ENCODE measurements at regions not wholly inside any gene's neighbourhood (a gene's known extent, or its start where the extent isn't known, plus 50 kb on each side); places are given as distances from the start of the nearest gene placed in this dataset.
"Not testable (repeated sequence)": the region's sequence is repeated elsewhere in the genome, so short reads cannot be mapped to it uniquely, and the experiment has no call there.

GRCh38 chr4:29708473-29708872 is 1011.7 kb upstream of the PCDH7 start:
- no peak for DNase-seq (ENCODE audit: low spot score)

- DNase-seq (ENCODE audit: low spot score) = no peak
Observed at GRCh38 chr4:29710519-29710918, 1009.6 kb upstream of the PCDH7 start.

DNA sequence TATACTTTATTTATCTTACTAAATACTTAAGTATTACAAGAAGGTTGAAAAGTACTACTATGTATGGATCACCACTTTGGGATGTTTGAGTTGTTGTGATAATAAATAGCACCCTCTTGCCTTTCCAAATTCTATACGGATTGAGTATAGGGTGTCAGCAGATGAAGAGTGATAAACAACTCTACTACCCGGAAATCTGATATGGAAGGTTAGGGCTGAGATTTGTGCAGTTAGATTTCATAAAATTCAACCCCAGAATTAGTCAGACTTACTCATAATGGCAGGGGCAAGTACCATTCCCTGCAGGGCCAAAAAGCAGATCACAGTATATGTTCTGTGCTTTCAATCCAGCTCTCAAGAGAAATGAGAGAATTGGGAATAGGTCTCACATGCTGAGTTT is 1008.9 kb upstream of the PCDH7 start:
- no peak for DNase-seq (ENCODE audit: low spot score)

GRCh38 chr4:29717287-29718057 is 1002.7 kb upstream of the PCDH7 start:
- DNase-seq (ENCODE audit: low spot score) = no peak

DNA sequence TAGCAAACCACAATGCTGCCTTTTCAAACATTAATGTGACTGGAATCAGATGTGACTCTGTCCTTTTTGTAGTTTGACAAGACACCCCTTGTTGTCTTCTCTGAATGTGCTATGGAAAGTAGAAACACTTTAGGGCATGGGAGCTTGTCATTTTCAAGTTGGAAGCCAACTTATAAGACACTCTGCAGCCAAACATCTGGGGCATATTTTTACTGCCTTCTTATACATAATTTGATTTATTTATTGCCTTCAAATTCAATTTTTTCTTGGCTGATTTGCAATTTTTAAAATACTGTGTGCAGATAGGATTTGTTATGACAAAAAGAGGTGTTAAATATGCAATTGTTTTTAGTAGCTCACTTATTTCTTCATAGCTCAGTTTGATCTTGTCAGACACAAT is 1002.0 kb upstream of the PCDH7 start:
- DNase-seq (ENCODE audit: low spot score) = no peak

- no peak for DNase-seq (ENCODE audit: low spot score)
Observed at GRCh38 chr4:29722253-29722652, 997.9 kb upstream of the PCDH7 start.

DNA sequence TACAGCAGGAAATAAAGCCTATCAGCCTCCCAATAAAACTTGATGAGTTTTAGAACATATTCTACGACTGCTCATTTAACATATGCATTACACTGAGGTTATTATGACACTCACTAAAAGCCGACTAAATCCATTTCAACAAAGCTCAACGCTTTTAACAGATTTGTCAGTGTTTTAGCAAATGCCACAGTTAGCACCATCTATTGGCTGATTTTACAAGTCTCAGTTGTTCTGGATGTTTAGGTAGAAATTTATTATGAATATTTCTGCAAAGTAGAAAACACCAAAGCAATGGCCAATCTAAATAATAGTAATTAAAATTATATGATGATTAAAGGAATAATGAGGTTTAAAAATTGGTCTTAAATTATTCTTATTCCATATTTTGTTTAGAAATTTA is 993.2 kb upstream of the PCDH7 start:
- no peak for DNase-seq (ENCODE audit: low spot score)

- no peak for DNase-seq (ENCODE audit: low spot score)
Observed at GRCh38 chr4:29734343-29735213, 985.6 kb upstream of the PCDH7 start.

DNA sequence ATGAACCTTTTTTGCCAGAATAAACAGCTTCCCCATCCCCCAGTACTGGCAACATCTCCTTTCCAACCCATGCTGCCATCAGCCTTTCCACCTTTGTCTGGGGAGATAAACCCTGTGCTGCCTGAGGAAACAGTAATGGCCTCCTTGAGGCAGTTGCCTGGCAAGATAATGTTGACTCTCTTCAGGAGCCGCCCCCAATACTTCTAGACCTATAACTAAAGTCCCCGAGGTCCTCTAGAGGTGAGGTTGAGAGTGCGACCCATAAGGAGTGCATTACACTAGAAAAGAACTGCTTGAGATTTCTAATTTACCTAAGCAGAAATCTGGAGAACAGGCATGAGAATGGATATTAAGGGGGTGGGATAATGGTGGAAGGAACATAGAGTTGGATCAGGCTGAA is 963.2 kb upstream of the PCDH7 start:
- DNase-seq (ENCODE audit: low spot score) = no peak

DNA sequence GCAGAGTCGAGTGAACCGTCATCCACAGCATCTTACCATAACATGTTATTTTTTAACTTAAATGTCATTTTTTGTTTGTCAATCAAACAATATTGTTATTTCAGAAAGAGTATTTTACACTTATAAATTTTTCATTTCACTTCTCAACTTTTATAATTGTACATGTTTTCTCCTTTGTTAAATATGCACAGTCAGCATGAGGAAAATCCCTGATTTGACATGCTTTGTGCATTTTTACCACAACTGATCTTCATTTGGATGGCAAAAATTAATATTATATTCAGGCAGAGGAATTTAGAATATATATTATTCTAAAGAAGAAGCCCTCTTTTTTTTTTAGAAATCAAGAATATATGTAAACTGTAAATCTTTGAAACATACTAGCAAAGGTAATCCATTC is 958.0 kb upstream of the PCDH7 start:
- DNase-seq (ENCODE audit: low spot score) = no peak

DNA sequence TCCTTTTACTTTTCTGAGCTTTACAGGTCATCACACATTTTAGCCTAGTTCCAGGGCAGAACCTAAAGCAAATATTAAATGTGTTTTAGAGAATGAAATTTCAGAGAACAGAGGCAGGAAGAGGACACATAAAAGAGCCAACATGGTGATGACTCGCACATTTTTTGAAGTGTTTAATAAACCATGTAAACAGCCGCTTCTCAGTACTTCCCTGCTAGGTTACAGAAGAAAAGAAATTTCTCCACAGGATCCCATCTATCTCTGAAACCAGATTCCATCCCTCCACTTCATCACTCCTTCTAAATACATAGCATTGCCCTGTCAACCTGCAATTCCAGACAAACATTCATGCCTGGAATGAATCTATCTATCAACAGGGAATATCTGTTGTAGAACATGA is 949.5 kb upstream of the PCDH7 start:
- DNase-seq (ENCODE audit: low spot score) = no peak

- DNase-seq (ENCODE audit: low spot score) = not testable (repeated sequence)
Observed at GRCh38 chr4:29788123-29788522, 932.0 kb upstream of the PCDH7 start.

DNA sequence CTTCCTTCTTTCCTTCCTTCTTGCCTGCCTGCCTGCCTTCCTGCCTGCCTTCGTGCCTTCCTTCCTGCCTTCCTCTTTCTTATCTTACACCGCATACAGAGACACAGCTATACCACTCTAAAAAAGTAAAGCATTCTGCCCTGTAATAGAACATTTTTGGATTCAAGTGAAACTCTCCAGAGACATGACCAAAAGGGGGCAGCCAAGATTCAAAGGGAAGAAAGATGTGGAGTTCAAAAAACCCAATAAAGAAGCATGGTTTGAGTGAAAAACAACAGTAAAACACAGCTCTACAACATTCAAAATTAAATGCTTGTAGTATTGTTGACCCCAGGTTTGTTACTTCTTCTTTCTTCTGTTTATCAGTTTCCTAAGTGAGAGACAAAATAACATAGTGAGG is 914.9 kb upstream of the PCDH7 start:
- DNase-seq (ENCODE audit: low spot score) = no peak

DNA sequence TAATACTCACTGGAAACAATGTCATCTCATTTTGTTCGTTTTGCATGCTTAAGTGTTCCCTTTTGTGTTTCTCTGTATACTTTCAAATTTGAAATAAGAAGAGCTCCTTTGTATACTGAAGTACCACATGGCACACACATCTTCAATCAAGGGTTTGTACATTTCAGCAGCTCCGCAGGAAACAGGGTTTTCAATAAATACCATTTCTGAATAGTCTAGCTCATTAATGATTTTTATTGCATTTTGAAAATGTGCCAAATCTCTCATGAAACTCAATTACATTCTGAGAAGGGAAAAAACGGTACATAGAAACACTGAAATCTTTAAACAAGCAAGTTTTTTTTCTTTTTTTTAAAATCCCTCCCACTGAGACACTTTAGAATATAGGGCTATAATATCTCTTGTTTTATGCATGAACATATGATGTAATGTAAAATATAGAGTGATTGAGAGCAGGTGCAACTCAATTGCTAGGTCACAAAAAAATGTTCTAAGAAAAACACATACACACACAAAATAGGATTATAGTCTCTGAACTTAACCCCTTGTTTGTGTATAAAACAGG is 914.2 kb upstream of the PCDH7 start:
- DNase-seq (ENCODE audit: low spot score) = no peak

GRCh38 chr4:29817961-29818360 is 902.2 kb upstream of the PCDH7 start:
- DNase-seq (ENCODE audit: low spot score) = no peak

GRCh38 chr4:29829067-29829466 is 891.1 kb upstream of the PCDH7 start:
- no peak for DNase-seq (ENCODE audit: low spot score)

- no peak for DNase-seq (ENCODE audit: low spot score)
Observed at GRCh38 chr4:29852537-29852936, 867.6 kb upstream of the PCDH7 start.

- no peak for DNase-seq (ENCODE audit: low spot score)
Observed at GRCh38 chr4:29853833-29854232, 866.3 kb upstream of the PCDH7 start.

DNA sequence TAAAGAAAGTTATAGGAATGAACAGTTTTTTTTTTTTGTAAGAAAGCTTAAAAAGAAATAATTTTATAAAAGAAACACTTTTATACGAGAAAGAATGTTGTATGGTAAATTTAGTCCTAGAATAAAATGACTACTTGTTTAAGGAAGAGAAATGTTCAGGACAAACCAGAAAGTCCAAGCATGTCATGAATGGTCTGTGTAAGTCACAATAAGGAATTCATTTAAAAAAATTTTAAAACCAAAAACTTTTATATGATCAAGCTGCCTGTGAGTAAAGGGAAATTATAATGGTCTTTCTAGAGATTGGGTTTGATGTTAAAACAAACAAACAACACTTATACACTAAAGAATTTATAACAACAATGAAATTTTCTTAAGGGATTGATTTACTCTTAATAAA is 858.9 kb upstream of the PCDH7 start:
- no peak for DNase-seq (ENCODE audit: low spot score)

- DNase-seq (ENCODE audit: low spot score) = no peak
Observed at GRCh38 chr4:29867412-29867811, 852.8 kb upstream of the PCDH7 start.

DNA sequence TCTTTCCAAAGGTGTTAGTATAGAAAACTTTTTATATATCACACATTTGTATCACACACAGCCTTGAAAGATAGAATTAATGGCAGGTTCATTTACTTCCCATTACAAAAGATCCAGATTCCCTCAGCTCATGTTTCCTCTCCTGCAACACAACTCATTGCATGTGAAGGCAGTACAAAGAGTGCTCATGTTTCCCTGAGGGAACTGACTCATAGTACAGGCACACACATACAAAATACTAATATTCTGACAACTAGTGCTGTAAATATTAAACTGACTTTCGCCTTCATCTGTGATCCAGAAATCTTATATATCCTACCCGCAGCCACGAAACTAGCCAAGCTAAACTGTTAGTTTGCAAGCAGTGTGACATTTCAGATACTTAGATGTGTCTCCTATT is 819.8 kb upstream of the PCDH7 start:
- no peak for DNase-seq (ENCODE audit: low spot score)

GRCh38 chr4:29908276-29908675 is 811.9 kb upstream of the PCDH7 start:
- no peak for DNase-seq (ENCODE audit: low spot score)

DNA sequence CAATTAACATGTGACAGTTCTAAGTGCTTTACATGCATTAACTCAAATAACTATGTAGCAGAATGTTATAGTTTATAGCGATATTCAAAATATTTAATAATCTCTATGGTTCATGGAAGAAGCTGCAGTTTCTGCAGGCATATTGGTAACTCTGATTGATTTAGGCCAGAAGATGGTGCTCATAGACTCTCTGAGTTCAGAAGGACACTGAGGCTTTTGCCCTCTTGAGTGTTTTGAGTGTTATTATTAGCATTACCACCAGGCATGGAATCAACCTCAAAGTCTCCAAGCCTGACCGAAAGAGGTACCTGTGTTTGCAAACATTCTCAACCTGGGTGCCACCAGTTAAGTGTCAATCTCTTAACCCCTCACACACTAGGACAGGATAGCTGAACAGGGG is 792.3 kb upstream of the PCDH7 start:
- DNase-seq (ENCODE audit: low spot score) = no peak

All from ecto neural progenitor cell (in vitro differentiated cells).